AG04450 (cell line): ENCODE measurements at regions not wholly inside any gene's neighbourhood (a gene's known extent, or its start where the extent isn't known, plus 50 kb on each side); places are given as distances from the start of the nearest gene placed in this dataset. TPM values are rescaled to one million over a fixed set of nuclear protein-coding genes. Genes with fewer than 3 reads are reported as not detected.

Source experiments
- CTCF ChIA-PET: fragments of 300-600, 350-600 bp; formaldehyde crosslinking; extraction: SDS; loops from one replicate; lab custom pipeline; 2022; ENCODE audit warnings: antibody characterized with exemption, inconsistent platforms; lab: Charles Lee
- POLR2A ChIA-PET: fragments of 350-600 bp; formaldehyde crosslinking; extraction: SDS; loops from one replicate; lab custom pipeline; 2021; ENCODE audit warnings: antibody characterized with exemption, inconsistent platforms; lab: Yijun Ruan, JAX
- DNase-seq: peaks from one replicate; pipeline ENCODE4 v3.0.0-alpha.2; 2011; ENCODE audit warnings: low read depth, low spot score
- H3K27ac ChIP-seq: one replicate; pipeline ENCODE4 v1.5.1; 2012; ENCODE audit warnings: low read depth, low read length, control low read depth
- H3K27me3 ChIP-seq: one replicate; pipeline ENCODE4 v1.6.0; 2012; ENCODE audit warnings: low read length; ENCODE audit not compliant: control insufficient read depth, insufficient read depth
- H3K4me3 ChIP-seq: 2 replicates; pipeline ENCODE4 v1.5.1; 2011; ENCODE audit warnings: mild to moderate bottlenecking, low read depth, low read length, control low read depth
- H3K9me3 ChIP-seq: 2 replicates; pipeline ENCODE4 v1.5.1; 2012; ENCODE audit warnings: low read length; ENCODE audit not compliant: control insufficient read depth, insufficient read depth
- CTCF ChIP-seq: IDR thresholded peaks from 2 replicates; pipeline ENCODE4 v1.5.1; 2011; ENCODE audit warnings: low read depth, low read length, control low read depth, inconsistent platforms
- small RNA-seq: library from RNA; depleted of rRNA; stranded (forward); fragments of <200 nt; gene quantifications from one replicate; pipeline ENCODE3, GENCODE V24; 2012; ENCODE audit warnings: low read depth; ENCODE audit not compliant: insufficient read length

DNA sequence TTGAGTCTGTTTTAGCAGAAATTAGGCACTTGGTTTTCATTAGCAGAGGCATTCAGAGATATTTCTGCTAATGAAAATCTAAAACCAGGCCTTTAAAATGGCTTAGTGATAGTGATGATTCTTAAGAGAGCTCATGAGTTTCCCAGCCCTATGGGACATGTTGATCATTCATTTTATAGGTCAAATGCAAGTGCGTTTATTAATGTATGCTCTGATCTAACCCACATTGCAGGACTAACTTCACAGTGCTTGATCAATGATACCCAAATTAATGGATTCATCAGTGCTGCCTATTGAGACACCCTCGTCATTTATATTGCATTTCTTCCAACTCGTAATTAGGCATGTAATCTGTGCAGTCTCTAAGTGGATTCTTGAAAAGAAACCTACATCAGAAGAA is 54.7 kb upstream of the ETAA1 start:
- Histone ChIP-seq H3K9me3 (no peaks in the 10 kb centered on the region), H3K27me3 (no peaks in the 10 kb centered on the region), H3K4me3 (no peak overlapping the region), H3K27ac (no peak overlapping the region)
- no peak for TF ChIP-seq CTCF
- CTCF ChIA-PET, result no interaction called here
- POLR2A ChIA-PET, result no interaction called here
- DNase-seq, result no peak

DNA sequence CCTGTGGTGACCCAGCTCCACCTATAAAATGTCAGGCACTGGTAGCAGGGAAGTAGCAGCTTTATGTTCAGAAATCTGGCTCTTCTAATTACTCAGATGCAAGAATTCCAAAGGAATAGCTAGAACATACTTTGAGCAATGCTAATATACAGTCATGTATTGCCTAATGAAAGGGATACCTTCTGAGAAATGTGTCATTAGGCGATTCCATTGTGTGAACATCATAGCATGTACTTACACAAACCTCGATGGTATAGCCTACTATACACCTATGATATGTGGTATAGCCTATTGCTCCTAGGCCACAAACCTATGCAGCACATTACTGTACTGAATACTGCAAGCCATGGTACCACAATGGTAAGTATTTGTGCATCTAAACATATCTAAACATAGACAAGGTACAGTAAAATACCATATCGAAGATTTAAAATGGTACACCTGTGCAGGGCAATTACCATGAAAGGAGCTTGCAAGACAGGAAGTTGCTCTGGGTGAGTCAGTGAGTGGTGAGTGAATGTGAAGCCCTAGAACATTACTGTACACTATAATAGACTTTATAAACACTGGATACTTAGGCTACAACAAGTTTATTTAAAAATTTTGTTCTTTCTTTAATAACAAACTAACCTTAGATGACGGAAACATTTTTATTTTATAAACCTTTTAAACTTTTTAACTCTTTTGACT is 50.3 kb upstream of the ETAA1 start:
- no peak for DNase-seq
- Histone ChIP-seq H3K4me3 (no peak overlapping the region), H3K27ac (no peak overlapping the region), H3K9me3 (peaks cover 3% of the 10 kb centered on the region; the same call in 1 of the 2 replicates), H3K27me3 (no peaks in the 10 kb centered on the region)
- no peak for TF ChIP-seq CTCF
- ChIA-PET CTCF (no interaction called here), POLR2A (no interaction called here)

Small RNA genes lying in the stretch of these regions (small RNA-seq; reads per million reads assigned to genes)
- not detected for gene AC009474.2
